PFSK-1 (cell line): ENCODE measurements at regions not wholly inside any gene's neighbourhood (a gene's known extent, or its start where the extent isn't known, plus 50 kb on each side); places are given as distances from the start of the nearest gene placed in this dataset.

Experiments
- FOXP2 ChIP-seq: optimal IDR thresholded peaks from 2 replicates; pipeline ENCODE3; 2011; ENCODE audit warnings: borderline replicate concordance, control low read depth, inconsistent platforms; ENCODE audit not compliant: insufficient read depth; ENCODE audit errors: extremely low read length, extremely low read depth
- POLR2AphosphoS5 ChIP-seq: IDR thresholded peaks from 2 replicates; pipeline ENCODE4 v1.6.1; 2012; ENCODE audit warnings: low read depth, mild to moderate bottlenecking, control low read depth, low read length, moderate library complexity
- REST ChIP-seq, 2 experiments: IDR thresholded peaks; 2 replicates each; pipeline versions ENCODE4 v1.6.1 to v1.8.0; 2011 to 2012; ENCODE audit warnings: low read depth in 2 of 2, low read length in 2 of 2, control low read depth in 1 of 2, inconsistent platforms in 1 of 2, mild to moderate bottlenecking in 1 of 2, moderate library complexity in 1 of 2; ENCODE audit not compliant: insufficient read depth in 1 of 2
- SIN3A ChIP-seq: IDR thresholded peaks from 2 replicates; pipeline ENCODE4 v1.6.1; 2012; ENCODE audit warnings: mild to moderate bottlenecking, low read length, moderate library complexity, borderline replicate concordance; ENCODE audit not compliant: insufficient read depth
- TAF1 ChIP-seq: IDR thresholded peaks from 2 replicates; pipeline ENCODE4 v1.6.1; 2012; ENCODE audit warnings: low read length, control low read depth, borderline replicate concordance; ENCODE audit not compliant: insufficient read depth

GRCh38 chr4:26204249-26204825 is 116.5 kb upstream of the RBPJ start:
- TF ChIP-seq SIN3A (no peak), POLR2AphosphoS5 (no peak), FOXP2 (no peak), TAF1 (no peak), REST (IDR thresholded peaks at IDR 0.05; ENCODE audit: insufficient read depth in 1 of 2, low read depth in 2 of 2, low read length in 2 of 2) (no peak)

- TF ChIP-seq FOXP2 (no peak), TAF1 (no peak), REST (IDR thresholded peaks at IDR 0.05; ENCODE audit: insufficient read depth in 1 of 2, low read depth in 2 of 2, low read length in 2 of 2) (no peak), SIN3A (no peak), POLR2AphosphoS5 (no peak)
These were observed 115.9 kb upstream of the RBPJ start for GRCh38 chr4:26204911-26205370.

GRCh38 chr4:26206339-26206738 is 114.5 kb upstream of the RBPJ start:
- TF ChIP-seq TAF1: no peak
- no peak for TF ChIP-seq FOXP2
- TF ChIP-seq SIN3A: no peak
- TF ChIP-seq REST (IDR thresholded peaks at IDR 0.05; ENCODE audit: insufficient read depth in 1 of 2, low read depth in 2 of 2, low read length in 2 of 2): no peak
- no peak for TF ChIP-seq POLR2AphosphoS5

- no peak for TF ChIP-seq REST (IDR thresholded peaks at IDR 0.05; ENCODE audit: insufficient read depth in 1 of 2, low read depth in 2 of 2, low read length in 2 of 2)
- no peak for TF ChIP-seq SIN3A
- no peak for TF ChIP-seq TAF1
- TF ChIP-seq POLR2AphosphoS5: no peak
- TF ChIP-seq FOXP2: no peak
These were observed 113.8 kb upstream of the RBPJ start for GRCh38 chr4:26206999-26207398.
